ENCODE measurements at regions not wholly inside any gene's neighbourhood (a gene's known extent, or its start where the extent isn't known, plus 50 kb on each side); places are given as distances from the start of the nearest gene placed in this dataset.

DNA sequence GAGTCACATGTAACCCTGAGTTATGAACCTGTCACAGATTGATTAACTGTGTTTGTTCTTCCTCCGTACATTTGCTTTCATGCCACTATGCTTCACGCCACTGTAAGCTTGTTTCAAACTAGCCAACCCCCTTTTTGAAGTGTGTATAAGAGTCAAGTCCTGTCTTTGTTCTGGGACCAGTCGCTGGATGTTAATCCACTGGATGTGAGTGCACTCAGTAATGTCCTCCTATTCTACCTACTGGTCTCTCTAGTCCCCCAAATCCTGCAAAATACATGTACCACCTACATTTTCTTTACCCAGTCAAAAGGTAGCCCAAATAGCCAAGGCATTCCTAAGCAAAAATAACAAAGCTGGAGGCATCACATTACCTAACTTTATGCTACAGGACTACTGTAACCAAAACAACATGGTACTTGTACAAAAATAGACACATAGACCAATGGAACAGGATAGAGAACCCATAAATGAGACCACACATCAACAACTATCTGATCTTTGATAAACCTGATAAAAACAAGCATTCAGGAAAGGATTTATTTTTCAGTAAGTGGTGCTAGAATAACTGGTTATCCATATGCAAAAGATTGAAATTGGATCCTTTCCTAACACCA is 1139.1 kb upstream of the SEMA6A start:
- H3K4me3 ChIP-seq (ENCODE audit: low read depth, low read length), result no peak overlapping the region
- TF ChIP-seq CTCF (conservative IDR thresholded peaks at IDR 0.05; ENCODE audit: low read depth, low read length), result no peak
- no peak for DNase-seq (ENCODE audit: low read depth)

- H3K4me3 ChIP-seq (ENCODE audit: low read depth, low read length), result no peak overlapping the region
- TF ChIP-seq CTCF (conservative IDR thresholded peaks at IDR 0.05; ENCODE audit: low read depth, low read length), result no peak
- DNase-seq (ENCODE audit: low read depth), result no peak
Observed at GRCh38 chr5:117701062-117701461, 1126.4 kb upstream of the SEMA6A start.

DNA sequence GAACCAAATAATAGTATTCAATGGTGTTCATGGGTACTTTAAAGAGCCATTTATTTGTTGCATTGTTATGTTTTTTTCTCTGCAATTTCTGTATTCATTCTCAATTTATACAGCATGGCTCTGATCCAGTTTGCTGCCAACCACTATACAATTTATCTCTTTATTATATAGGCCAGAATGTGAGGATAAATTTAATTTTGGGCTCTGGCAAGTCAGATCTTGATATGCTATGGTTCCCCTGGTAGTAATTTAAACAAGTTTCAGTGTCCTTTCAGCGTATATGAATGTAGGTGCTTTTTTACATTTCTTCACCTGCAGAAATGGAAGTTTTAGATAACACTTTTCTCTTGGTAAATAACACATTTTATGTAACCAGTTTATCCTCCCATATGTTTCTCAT is 1118.0 kb upstream of the SEMA6A start:
- no peak for DNase-seq (ENCODE audit: low read depth)
- no peak overlapping the region for H3K4me3 ChIP-seq (ENCODE audit: low read depth, low read length)
- TF ChIP-seq CTCF (conservative IDR thresholded peaks at IDR 0.05; ENCODE audit: low read depth, low read length), result no peak

DNA sequence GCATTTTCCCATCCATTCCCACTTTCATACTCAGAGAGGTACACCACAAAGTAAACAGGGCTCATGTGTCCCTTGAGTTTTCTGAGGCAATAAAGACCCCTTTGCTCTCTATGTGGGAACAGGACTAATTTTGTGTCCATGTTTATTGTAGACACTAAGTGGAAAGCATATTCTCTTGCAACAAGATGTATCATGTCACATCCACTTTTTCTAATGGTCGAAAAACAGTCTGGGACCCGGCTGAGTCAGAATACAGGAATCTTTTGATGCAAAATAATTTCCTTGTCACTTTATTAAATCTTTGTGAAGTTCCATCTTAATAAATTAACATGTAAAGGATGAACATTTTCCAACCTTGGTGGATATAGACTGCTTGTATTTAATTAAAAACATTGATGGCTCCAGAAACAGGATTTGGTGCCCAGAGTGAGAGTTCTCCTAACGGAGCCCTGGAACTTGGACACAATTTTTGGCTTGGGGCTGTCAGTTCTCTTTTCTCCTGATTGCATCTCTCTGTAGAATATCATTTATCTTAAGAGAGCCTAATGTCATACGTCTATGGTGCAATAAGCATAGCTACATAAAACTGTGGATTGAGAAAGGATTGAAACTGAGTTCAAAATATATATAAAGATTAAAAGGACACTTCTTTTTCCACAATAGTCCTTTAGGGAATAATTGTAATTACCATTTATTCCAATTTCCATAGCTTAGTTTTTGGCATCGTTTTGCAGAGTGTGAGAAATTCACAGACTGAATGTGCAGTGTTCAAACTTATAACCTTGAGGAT is 1116.7 kb upstream of the SEMA6A start:
- no peak for TF ChIP-seq CTCF (conservative IDR thresholded peaks at IDR 0.05; ENCODE audit: low read depth, low read length)
- no peak overlapping the region for H3K4me3 ChIP-seq (ENCODE audit: low read depth, low read length)
- no peak for DNase-seq (ENCODE audit: low read depth)

DNA sequence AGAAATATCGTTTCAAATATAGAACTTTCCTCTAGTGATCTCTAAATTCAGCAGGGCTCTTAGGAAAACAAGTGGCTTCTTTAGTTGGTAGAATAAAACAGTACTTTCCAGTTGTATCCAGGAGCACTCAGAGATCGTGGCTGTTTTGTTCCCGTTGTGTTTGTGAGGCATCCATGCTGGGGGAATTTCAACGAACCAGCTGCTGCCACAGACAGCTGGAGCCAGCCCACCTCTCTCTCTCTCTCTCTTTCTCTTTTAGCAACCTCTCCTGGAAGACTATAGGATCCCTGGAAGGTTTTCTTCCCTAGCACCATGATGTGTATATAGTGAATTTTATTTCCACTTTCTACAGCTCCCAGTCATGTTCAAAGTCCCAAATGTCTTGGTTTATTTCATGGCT is 1116.0 kb upstream of the SEMA6A start:
- H3K4me3 ChIP-seq (ENCODE audit: low read depth, low read length), result no peak overlapping the region
- TF ChIP-seq CTCF (conservative IDR thresholded peaks at IDR 0.05; ENCODE audit: low read depth, low read length), result no peak
- DNase-seq (ENCODE audit: low read depth), result no peak

DNA sequence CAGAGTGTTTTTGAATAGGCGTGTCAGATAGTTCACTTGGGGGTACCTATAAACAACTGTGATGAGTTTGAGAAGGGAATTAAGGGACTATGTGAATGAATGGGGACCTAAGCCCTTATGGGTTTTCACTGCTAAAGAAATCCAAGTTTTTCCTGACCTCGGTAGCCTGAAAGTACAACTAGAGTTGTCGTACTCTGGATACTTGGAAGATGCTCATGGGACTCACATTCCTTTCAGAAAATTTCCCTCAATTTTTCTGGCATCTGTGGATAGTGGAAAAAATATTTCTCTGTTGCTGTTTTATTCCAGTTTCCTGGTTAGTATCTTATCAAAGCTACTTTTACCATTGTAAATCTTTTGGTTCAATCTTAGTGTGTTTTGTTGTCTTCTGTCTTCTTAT is 1112.3 kb upstream of the SEMA6A start:
- TF ChIP-seq CTCF (conservative IDR thresholded peaks at IDR 0.05; ENCODE audit: low read depth, low read length), result no peak
- H3K4me3 ChIP-seq (ENCODE audit: low read depth, low read length), result no peak overlapping the region

DNA sequence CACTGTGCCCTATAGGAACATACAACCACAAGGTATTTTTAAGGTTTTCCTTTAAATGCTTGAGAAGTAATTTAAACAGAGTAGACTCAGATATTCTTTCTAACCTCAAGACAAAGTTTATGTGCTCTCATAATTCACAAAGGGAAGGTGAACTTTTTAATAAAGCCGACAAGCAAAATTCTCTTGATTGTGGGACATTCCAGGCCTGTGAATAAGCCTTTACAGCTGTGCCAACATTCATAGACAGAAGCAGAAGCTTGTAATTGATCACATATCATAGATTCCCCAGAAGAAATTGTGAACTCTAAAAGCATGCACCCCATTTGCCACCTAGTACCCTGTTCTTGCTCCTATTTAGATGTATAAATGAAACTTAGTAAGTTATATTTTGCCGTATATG is 1107.8 kb upstream of the SEMA6A start:
- no peak for DNase-seq (ENCODE audit: low read depth)
- no peak overlapping the region for H3K4me3 ChIP-seq (ENCODE audit: low read depth, low read length)
- no peak for TF ChIP-seq CTCF (conservative IDR thresholded peaks at IDR 0.05; ENCODE audit: low read depth, low read length)

More for the DNA sequence above, 1112.3 kb upstream of the SEMA6A start:
- DNase-seq (ENCODE audit: low read depth), result no peak
